ENCODE measurements at regions not wholly inside any gene's neighbourhood (a gene's known extent, or its start where the extent isn't known, plus 50 kb on each side); places are given as distances from the start of the nearest gene placed in this dataset.
"Not testable (repeated sequence)": the region's sequence is repeated elsewhere in the genome, so short reads cannot be mapped to it uniquely, and the experiment has no call there.

DNA sequence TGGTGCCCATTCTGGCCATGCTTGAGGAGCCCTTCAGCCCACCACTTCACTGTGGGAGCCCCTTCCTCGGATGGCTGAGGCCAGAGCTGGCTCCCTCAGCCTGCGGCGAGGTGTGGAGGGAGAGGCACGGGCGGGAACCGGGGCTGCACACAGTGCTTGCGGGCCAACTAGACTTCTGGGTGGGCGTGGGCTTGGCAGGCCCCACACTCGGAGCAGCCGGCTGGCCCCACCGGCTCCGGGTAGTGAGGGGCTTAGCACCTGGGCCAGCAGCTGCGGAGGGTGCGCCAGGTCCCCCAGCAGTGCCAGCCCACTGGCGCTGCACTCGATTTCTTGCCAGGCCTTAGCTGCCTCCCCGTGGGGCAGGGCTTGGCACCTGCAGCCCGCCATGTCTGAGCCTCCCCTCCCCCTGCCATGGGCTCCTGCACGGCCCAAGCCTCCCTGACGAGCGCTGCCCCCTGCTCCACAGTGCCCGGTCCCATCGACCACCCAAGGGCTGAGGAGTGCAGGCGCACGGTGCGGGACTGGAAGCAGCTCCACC is 554.2 kb downstream of the GABRG2 start:
- TF ChIP-seq EZH2 (IDR thresholded peaks at IDR 0.05; ENCODE audit: low read depth, unreplicated experiment): not testable (repeated sequence)
- TF ChIP-seq, protein P1, sequence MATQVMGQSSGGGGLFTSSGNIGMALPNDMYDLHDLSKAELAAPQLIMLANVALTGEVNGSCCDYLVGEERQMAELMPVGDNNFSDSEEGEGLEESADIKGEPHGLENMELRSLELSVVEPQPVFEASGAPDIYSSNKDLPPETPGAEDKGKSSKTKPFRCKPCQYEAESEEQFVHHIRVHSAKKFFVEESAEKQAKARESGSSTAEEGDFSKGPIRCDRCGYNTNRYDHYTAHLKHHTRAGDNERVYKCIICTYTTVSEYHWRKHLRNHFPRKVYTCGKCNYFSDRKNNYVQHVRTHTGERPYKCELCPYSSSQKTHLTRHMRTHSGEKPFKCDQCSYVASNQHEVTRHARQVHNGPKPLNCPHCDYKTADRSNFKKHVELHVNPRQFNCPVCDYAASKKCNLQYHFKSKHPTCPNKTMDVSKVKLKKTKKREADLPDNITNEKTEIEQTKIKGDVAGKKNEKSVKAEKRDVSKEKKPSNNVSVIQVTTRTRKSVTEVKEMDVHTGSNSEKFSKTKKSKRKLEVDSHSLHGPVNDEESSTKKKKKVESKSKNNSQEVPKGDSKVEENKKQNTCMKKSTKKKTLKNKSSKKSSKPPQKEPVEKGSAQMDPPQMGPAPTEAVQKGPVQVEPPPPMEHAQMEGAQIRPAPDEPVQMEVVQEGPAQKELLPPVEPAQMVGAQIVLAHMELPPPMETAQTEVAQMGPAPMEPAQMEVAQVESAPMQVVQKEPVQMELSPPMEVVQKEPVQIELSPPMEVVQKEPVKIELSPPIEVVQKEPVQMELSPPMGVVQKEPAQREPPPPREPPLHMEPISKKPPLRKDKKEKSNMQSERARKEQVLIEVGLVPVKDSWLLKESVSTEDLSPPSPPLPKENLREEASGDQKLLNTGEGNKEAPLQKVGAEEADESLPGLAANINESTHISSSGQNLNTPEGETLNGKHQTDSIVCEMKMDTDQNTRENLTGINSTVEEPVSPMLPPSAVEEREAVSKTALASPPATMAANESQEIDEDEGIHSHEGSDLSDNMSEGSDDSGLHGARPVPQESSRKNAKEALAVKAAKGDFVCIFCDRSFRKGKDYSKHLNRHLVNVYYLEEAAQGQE (IDR thresholded peaks at IDR 0.05; ENCODE audit: unreplicated experiment): not testable (repeated sequence)

Measured in GM23338 (cell line).